NCI-H82 (cell line): ENCODE measurements at regions not wholly inside any gene's neighbourhood (a gene's known extent, or its start where the extent isn't known, plus 50 kb on each side); places are given as distances from the start of the nearest gene placed in this dataset.
"Not testable (repeated sequence)": the region's sequence is repeated elsewhere in the genome, so short reads cannot be mapped to it uniquely, and the experiment has no call there.

Source experiments
- DNase-seq: peaks from one replicate; lab custom pipeline; 2025; lab: John Stamatoyannopoulos, UW

GRCh38 chr13:59304596-59304995, 859.1 kb downstream of the DIAPH3 start:
- DNase-seq: no peak

- no peak for DNase-seq
Measured at GRCh38 chr13:59305896-59306295, 857.8 kb downstream of the DIAPH3 start.

- DNase-seq: no peak
Measured at GRCh38 chr13:59312776-59313175, 851.0 kb downstream of the DIAPH3 start.

GRCh38 chr13:59318320-59318930, 845.3 kb downstream of the DIAPH3 start:
- DNase-seq: peak; percentile 94

- no peak for DNase-seq
Measured at GRCh38 chr13:59319276-59319675, 844.5 kb downstream of the DIAPH3 start.

GRCh38 chr13:59320021-59320420, 843.7 kb downstream of the DIAPH3 start:
- no peak for DNase-seq

GRCh38 chr13:59324401-59324800, 839.3 kb downstream of the DIAPH3 start:
- not testable (repeated sequence) for DNase-seq

- DNase-seq: no peak
Measured at GRCh38 chr13:59326717-59327116, 837.0 kb downstream of the DIAPH3 start.

- DNase-seq: no peak
Measured at GRCh38 chr13:59330764-59331163, 833.0 kb downstream of the DIAPH3 start.

GRCh38 chr13:59332966-59333365, 830.8 kb downstream of the DIAPH3 start:
- no peak for DNase-seq

- no peak for DNase-seq
Measured at GRCh38 chr13:59337070-59337469, 826.7 kb downstream of the DIAPH3 start.

- no peak for DNase-seq
Measured at GRCh38 chr13:59340151-59340550, 823.6 kb downstream of the DIAPH3 start.

- no peak for DNase-seq
Measured at GRCh38 chr13:59340581-59340980, 823.1 kb downstream of the DIAPH3 start.

GRCh38 chr13:59342400-59342799, 821.3 kb downstream of the DIAPH3 start:
- no peak for DNase-seq

- no peak for DNase-seq
Measured at GRCh38 chr13:59343132-59343531, 820.6 kb downstream of the DIAPH3 start.

- peak; percentile 32 for DNase-seq
Measured at GRCh38 chr13:59343993-59344822, 819.5 kb downstream of the DIAPH3 start.

GRCh38 chr13:59345311-59345710, 818.4 kb downstream of the DIAPH3 start:
- DNase-seq: no peak

GRCh38 chr13:59346999-59347723, 816.6 kb downstream of the DIAPH3 start:
- DNase-seq: no peak

GRCh38 chr13:59348617-59349016, 815.1 kb downstream of the DIAPH3 start:
- no peak for DNase-seq

GRCh38 chr13:59352600-59352999, 811.1 kb downstream of the DIAPH3 start:
- DNase-seq: no peak

- DNase-seq: no peak
Measured at GRCh38 chr13:59354665-59355369, 808.9 kb downstream of the DIAPH3 start.

GRCh38 chr13:59356607-59357006, 807.1 kb downstream of the DIAPH3 start:
- DNase-seq: no peak
